GM12873 (cell line): ENCODE measurements at regions not wholly inside any gene's neighbourhood (a gene's known extent, or its start where the extent isn't known, plus 50 kb on each side); places are given as distances from the start of the nearest gene placed in this dataset.

ENCODE experiments used
- TF ChIP-seq, protein P1 (sequence below): IDR thresholded peaks from 2 replicates; pipeline ENCODE4 v1.5.1; 2012; ENCODE audit warnings: low read depth, mild to moderate bottlenecking, moderate library complexity, low read length, control low read depth; ENCODE audit not compliant: insufficient read depth; ENCODE audit errors: missing control alignments

GRCh38 chr15:69849232-69849610 is 248.5 kb downstream of the TLE3 start:
- TF ChIP-seq, protein P1, sequence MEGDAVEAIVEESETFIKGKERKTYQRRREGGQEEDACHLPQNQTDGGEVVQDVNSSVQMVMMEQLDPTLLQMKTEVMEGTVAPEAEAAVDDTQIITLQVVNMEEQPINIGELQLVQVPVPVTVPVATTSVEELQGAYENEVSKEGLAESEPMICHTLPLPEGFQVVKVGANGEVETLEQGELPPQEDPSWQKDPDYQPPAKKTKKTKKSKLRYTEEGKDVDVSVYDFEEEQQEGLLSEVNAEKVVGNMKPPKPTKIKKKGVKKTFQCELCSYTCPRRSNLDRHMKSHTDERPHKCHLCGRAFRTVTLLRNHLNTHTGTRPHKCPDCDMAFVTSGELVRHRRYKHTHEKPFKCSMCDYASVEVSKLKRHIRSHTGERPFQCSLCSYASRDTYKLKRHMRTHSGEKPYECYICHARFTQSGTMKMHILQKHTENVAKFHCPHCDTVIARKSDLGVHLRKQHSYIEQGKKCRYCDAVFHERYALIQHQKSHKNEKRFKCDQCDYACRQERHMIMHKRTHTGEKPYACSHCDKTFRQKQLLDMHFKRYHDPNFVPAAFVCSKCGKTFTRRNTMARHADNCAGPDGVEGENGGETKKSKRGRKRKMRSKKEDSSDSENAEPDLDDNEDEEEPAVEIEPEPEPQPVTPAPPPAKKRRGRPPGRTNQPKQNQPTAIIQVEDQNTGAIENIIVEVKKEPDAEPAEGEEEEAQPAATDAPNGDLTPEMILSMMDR = no peak

DNA sequence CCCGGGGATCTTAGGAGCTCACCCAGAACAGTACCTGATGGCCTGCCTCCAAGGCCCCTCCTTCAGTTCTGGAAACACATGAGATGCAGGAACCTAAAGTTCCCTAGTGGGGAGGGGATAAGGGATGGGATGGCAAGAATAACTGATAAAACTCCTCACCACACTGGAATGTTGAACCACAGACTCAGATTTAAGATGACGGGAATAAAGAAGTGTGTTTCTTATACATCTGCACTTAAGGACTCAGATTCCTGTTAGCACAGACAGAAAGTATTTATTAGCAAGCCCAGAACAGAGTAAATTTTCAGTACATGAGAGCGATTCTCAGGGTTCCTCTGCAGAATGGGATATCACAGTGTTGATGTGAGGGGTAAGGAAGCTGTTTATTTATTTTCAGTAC is 245.2 kb downstream of the TLE3 start:
- TF ChIP-seq, protein P1 = no peak

- TF ChIP-seq, protein P1 = no peak
Measured at GRCh38 chr15:69852916-69853315, 244.8 kb downstream of the TLE3 start.

GRCh38 chr15:69853544-69853951 is 244.2 kb downstream of the TLE3 start:
- TF ChIP-seq, protein P1 = no peak

GRCh38 chr15:69854001-69854400 is 243.7 kb downstream of the TLE3 start:
- TF ChIP-seq, protein P1 = no peak

GRCh38 chr15:69854521-69855181 is 243.1 kb downstream of the TLE3 start:
- TF ChIP-seq, protein P1 = no peak

DNA sequence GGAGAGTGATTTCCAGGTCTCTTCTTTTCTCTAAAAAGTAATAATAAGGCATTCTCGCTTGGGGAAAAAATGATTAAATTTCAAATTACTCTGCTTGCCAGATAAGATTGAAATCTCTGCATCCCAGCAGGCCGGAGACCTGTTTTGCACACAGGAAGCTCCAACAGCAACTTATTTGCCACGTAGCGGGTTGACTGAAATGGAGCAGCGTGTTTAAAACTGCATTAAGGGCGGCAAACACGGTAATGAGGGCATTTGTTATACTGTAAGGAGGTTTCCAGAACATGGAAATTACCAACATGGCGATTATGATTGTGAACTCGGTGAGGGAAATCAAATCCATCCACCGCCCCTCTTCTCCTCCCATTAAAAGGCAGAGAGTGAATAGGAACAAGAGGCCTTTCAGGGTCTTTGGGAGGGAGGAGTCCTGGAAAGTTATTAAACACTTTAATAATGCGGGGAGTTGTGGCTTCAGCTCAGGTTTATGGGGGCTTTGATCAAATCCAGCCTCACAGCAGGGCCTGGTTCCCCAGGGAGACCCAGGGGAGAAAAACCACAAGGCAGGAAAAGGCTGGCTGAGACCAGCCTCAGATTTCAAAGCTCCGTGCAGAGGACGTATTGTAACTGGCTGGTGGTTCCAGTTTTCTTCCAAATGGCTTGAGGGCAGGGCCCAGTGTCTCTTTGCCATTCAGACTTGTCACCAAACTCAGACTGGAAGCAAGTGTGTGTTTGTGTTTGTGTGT is 242.3 kb downstream of the TLE3 start:
- TF ChIP-seq, protein P1 = no peak
